GM13976 (cell line): ENCODE measurements at regions not wholly inside any gene's neighbourhood (a gene's known extent, or its start where the extent isn't known, plus 50 kb on each side); places are given as distances from the start of the nearest gene placed in this dataset.

ENCODE experiments used
- DNase-seq: peaks from one replicate; pipeline ENCODE4 v3.0.0; 2012; ENCODE audit warnings: low spot score
- in situ Hi-C: fragments of 300-500 bp; cut with MboI; formaldehyde crosslinking; loops from one replicate; pipeline ENCODE4 v1.12.0; 2022; ENCODE audit warnings: low sequenced_read_pairs, mixed read lengths, inconsistent platforms; ENCODE audit not compliant: unreplicated experiment
- TF ChIP-seq, protein P1 (sequence below): IDR thresholded peaks from 2 replicates; pipeline ENCODE4 v1.5.1; 2012; ENCODE audit warnings: borderline replicate concordance, mild to moderate bottlenecking; ENCODE audit not compliant: insufficient read depth; ENCODE audit errors: extremely low read depth, missing control alignments, control extremely low read depth

- no peak for DNase-seq
- in situ Hi-C loops: no loop called here
- TF ChIP-seq, protein P1, sequence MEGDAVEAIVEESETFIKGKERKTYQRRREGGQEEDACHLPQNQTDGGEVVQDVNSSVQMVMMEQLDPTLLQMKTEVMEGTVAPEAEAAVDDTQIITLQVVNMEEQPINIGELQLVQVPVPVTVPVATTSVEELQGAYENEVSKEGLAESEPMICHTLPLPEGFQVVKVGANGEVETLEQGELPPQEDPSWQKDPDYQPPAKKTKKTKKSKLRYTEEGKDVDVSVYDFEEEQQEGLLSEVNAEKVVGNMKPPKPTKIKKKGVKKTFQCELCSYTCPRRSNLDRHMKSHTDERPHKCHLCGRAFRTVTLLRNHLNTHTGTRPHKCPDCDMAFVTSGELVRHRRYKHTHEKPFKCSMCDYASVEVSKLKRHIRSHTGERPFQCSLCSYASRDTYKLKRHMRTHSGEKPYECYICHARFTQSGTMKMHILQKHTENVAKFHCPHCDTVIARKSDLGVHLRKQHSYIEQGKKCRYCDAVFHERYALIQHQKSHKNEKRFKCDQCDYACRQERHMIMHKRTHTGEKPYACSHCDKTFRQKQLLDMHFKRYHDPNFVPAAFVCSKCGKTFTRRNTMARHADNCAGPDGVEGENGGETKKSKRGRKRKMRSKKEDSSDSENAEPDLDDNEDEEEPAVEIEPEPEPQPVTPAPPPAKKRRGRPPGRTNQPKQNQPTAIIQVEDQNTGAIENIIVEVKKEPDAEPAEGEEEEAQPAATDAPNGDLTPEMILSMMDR: no peak
These were observed 537.4 kb upstream of the CDH5 start for GRCh38 chr16:65829076-65829475.

DNA sequence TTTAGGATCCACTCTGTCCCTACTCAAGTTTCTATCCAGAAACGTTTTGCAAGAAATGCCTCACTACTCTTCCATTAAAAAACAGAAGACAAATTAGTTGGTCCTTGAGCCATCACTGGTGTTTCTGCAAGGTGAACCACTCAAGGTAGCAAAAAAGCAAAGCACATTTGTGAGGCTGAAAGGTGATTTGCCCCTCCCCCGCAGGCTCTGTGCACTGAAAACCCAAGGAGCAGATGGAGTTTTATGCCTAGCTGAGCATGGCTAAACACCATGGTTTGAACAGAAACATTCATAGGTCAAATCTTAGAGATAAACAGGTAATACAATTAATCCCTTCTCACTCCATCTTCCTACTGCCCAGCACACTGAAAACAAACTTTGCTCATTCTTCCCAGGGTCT, 538.2 kb upstream of the CDH5 start:
- DNase-seq: no peak
- TF ChIP-seq, protein P1: no peak
- in situ Hi-C loops: no loop called here

GRCh38 chr16:65827231-65827630, 539.3 kb upstream of the CDH5 start:
- in situ Hi-C loops: no loop called here
- TF ChIP-seq, protein P1: no peak
- DNase-seq: no peak

GRCh38 chr16:65825191-65825856, 541.2 kb upstream of the CDH5 start:
- TF ChIP-seq, protein P1: no peak
- no peak for DNase-seq
- in situ Hi-C loops: no loop called here

- TF ChIP-seq, protein P1: no peak
- in situ Hi-C loops: no loop called here
- no peak for DNase-seq
These were observed 544.3 kb upstream of the CDH5 start for GRCh38 chr16:65822148-65822547.

DNA sequence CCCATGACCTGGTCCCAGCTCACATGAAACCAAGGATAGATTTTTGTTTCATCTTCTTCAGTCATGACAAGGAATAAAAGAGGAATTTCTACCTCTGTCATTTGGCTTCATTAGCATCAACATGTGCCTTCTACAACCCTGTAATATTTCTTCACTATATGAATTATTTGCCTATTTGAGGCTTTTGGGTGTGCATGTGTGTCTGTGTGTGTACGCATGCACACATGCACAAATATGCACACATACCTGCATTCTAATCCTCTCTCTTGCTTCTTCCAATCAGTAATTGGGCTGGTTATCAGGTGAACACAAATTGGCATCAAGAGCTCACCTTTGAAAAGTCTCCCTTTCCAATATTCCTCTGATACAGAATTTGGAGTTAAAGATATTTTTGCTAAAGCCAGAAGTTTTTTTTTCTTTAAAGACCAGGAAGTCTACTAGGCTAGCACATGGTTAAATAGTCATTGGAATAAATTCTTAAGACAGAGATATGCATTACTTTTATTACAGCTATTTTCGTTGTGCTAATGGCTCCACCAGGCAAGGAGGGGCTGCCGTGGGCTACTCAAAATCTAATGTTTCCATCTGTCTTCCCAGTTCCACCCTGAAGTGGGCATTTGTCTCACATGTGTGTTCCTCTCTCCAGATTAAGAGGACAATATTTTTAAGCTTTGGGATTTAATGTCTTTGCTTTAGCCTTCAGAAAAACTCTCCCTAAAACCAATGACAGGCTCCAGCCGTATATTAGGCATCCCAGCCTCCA, 547.2 kb upstream of the CDH5 start:
- DNase-seq: no peak
- TF ChIP-seq, protein P1: no peak
- in situ Hi-C loops: no loop called here
